Mesenchymal stem cell (in vitro differentiated cells and primary cell): ENCODE measurements at regions not wholly inside any gene's neighbourhood (a gene's known extent, or its start where the extent isn't known, plus 50 kb on each side); places are given as distances from the start of the nearest gene placed in this dataset.
"Not testable (repeated sequence)": the region's sequence is repeated elsewhere in the genome, so short reads cannot be mapped to it uniquely, and the experiment has no call there.

ENCODE experiments used
- DNase-seq: peaks from one replicate; pipeline ENCODE4 v3.0.0-alpha.2; 2013
- H2AFZ ChIP-seq: one replicate; pipeline ENCODE4 v1.6.1; 2013; ENCODE audit warnings: low read depth, mild to moderate bottlenecking, control low read depth, inconsistent platforms, low read length, moderate library complexity
- H2AK5ac ChIP-seq: 2 replicates; pipeline ENCODE4 v1.6.1; 2013; ENCODE audit warnings: low read length, moderate library complexity, mild to moderate bottlenecking, inconsistent platforms; ENCODE audit not compliant: severe bottlenecking
- H2BK120ac ChIP-seq: one replicate; pipeline ENCODE4 v1.6.1; 2013; ENCODE audit warnings: low read depth, mild to moderate bottlenecking, inconsistent platforms, low read length, moderate library complexity
- H2BK12ac ChIP-seq, 2 experiments: one replicate each; pipeline ENCODE4 v1.6.1; 2013; ENCODE audit warnings: inconsistent platforms in 2 of 2, low read length in 2 of 2, mild to moderate bottlenecking in 2 of 2, moderate library complexity in 2 of 2, control low read depth in 1 of 2
- H2BK15ac ChIP-seq: one replicate; pipeline ENCODE4 v1.6.1; 2013; ENCODE audit warnings: mild to moderate bottlenecking, low read depth, inconsistent platforms; ENCODE audit not compliant: poor library complexity, severe bottlenecking
- H2BK5ac ChIP-seq: 2 replicates; pipeline ENCODE4 v1.6.1; 2013; ENCODE audit warnings: low read depth, mild to moderate bottlenecking, low read length, control low read depth, inconsistent platforms; ENCODE audit not compliant: poor library complexity, severe bottlenecking
- H3K14ac ChIP-seq, 2 experiments: one replicate each; pipeline ENCODE4 v1.6.1; 2013; ENCODE audit warnings: inconsistent platforms in 2 of 2, low read length in 2 of 2, control low read depth in 1 of 2, mild to moderate bottlenecking in 1 of 2, moderate library complexity in 1 of 2
- H3K18ac ChIP-seq, 2 experiments: one replicate each; pipeline ENCODE4 v1.6.1; 2013; ENCODE audit warnings: inconsistent platforms in 2 of 2, low read length in 2 of 2, control low read depth in 1 of 2, low read depth in 1 of 2, mild to moderate bottlenecking in 1 of 2
- H3K23ac ChIP-seq, 2 experiments: one replicate each; pipeline ENCODE4 v1.6.1; 2013; ENCODE audit warnings: inconsistent platforms in 2 of 2, low read length in 2 of 2, mild to moderate bottlenecking in 2 of 2, moderate library complexity in 2 of 2, control low read depth in 1 of 2
- H3K27ac ChIP-seq: 2 replicates; pipeline ENCODE4 v1.5.1; 2013; ENCODE audit warnings: mild to moderate bottlenecking, moderate library complexity, low read length, control low read depth, inconsistent platforms; ENCODE audit not compliant: poor library complexity, severe bottlenecking
- H3K27me3 ChIP-seq, 2 experiments: 2 replicates each; pipeline versions ENCODE4 v1.6.1 to v1.7.0; 2013; ENCODE audit warnings: low read length in 2 of 2, mild to moderate bottlenecking in 2 of 2, moderate library complexity in 2 of 2, control low read depth in 1 of 2, inconsistent platforms in 1 of 2; ENCODE audit not compliant: control insufficient read depth in 1 of 2, insufficient read depth in 1 of 2
- H3K36me3 ChIP-seq, 2 experiments: 2 replicates each; pipeline versions ENCODE4 v1.6.1 to v1.7.0; 2013; ENCODE audit warnings: low read length in 2 of 2, control low read depth in 1 of 2, inconsistent platforms in 1 of 2, low read depth in 1 of 2, mild to moderate bottlenecking in 1 of 2; ENCODE audit not compliant: insufficient read depth in 2 of 2, control insufficient read depth in 1 of 2
- H3K4ac ChIP-seq, 2 experiments: one replicate each; pipeline ENCODE4 v1.6.1; 2013; ENCODE audit warnings: inconsistent platforms in 2 of 2, low read length in 2 of 2, mild to moderate bottlenecking in 2 of 2, moderate library complexity in 2 of 2, control low read depth in 1 of 2, low read depth in 1 of 2
- H3K4me1 ChIP-seq: 2 replicates; pipeline ENCODE4 v1.6.1; 2013; ENCODE audit warnings: low read depth, low read length, control low read depth; ENCODE audit not compliant: control insufficient read depth, insufficient read depth
- H3K4me2 ChIP-seq: 2 replicates; pipeline ENCODE4 v1.6.1; 2013; ENCODE audit warnings: low read length, mild to moderate bottlenecking, inconsistent platforms; ENCODE audit not compliant: poor library complexity, severe bottlenecking
- H3K4me3 ChIP-seq, 2 experiments: 2 replicates each; pipeline versions ENCODE4 v1.5.1 to v1.7.0; 2013; ENCODE audit warnings: low read length in 2 of 2, mild to moderate bottlenecking in 2 of 2, control low read depth in 1 of 2, low read depth in 1 of 2; ENCODE audit not compliant: insufficient read depth in 1 of 2
- H3K79me1 ChIP-seq: replicated peaks from 2 replicates; pipeline ENCODE4 v1.6.1; 2013; ENCODE audit warnings: mild to moderate bottlenecking, control low read depth, low read length, inconsistent platforms; ENCODE audit not compliant: poor library complexity, severe bottlenecking
- H3K9ac ChIP-seq: 2 replicates; pipeline ENCODE4 v1.7.0; 2013; ENCODE audit warnings: mild to moderate bottlenecking, low read length, moderate library complexity
- H3K9me3 ChIP-seq: 2 replicates; pipeline ENCODE4 v1.7.0; 2013; ENCODE audit warnings: mild to moderate bottlenecking, low read length; ENCODE audit not compliant: control insufficient read depth
- H4K8ac ChIP-seq: one replicate; pipeline ENCODE4 v1.6.1; 2013; ENCODE audit warnings: inconsistent platforms, mild to moderate bottlenecking, low read length, moderate library complexity
- H4K91ac ChIP-seq: one replicate; pipeline ENCODE4 v1.6.1; 2013; ENCODE audit warnings: mild to moderate bottlenecking, low read length, inconsistent platforms
- WGBS: methylation state at CpG from one replicate; pipeline ENCODE4 v1.1.7; 2013; ENCODE audit warnings: mixed read lengths; 5-methylcytosine and 5-hydroxymethylcytosine counted together

- H3K23ac ChIP-seq, H3K18ac ChIP-seq, H2BK12ac ChIP-seq, H3K4me1 ChIP-seq, H3K9me3 ChIP-seq, H2AK5ac ChIP-seq, H3K27me3 ChIP-seq, H2BK15ac ChIP-seq, H2BK120ac ChIP-seq, H3K27ac ChIP-seq, H2AFZ ChIP-seq, H3K36me3 ChIP-seq, H3K9ac ChIP-seq, H2BK5ac ChIP-seq, H3K14ac ChIP-seq, H3K79me1 ChIP-seq, H3K4me3 ChIP-seq, H3K4me2 ChIP-seq, H4K8ac ChIP-seq, H3K4ac ChIP-seq, DNase-seq, H4K91ac ChIP-seq: not testable (repeated sequence)
- 89% methylated on average over 2 of the region's 3 CpGs for WGBS
Measured at GRCh38 chr5:82506390-82506789, 228.2 kb upstream of the RPS23 start.

GRCh38 chr5:82499725-82500244 lies 221.6 kb upstream of the RPS23 start:
- WGBS, result 75% methylated on average over 1 of the region's 2 CpGs
- H3K79me1 ChIP-seq, result no peaks in the 10 kb centered on the region
- no peak for DNase-seq

GRCh38 chr5:82497242-82497641 lies 219.1 kb upstream of the RPS23 start:
- Histone ChIP-seq H2BK120ac (no peak overlapping the region), H3K4ac (no peak overlapping the region), H3K14ac (no peak overlapping the region), H3K4me1 (no peaks in the 10 kb centered on the region), H3K79me1 (no peaks in the 10 kb centered on the region), H2BK5ac (no peak overlapping the region), H4K8ac (no peak overlapping the region), H2AK5ac (no peak overlapping the region), H2BK15ac (no peak overlapping the region), H4K91ac (no peak overlapping the region), H3K9ac (no peak overlapping the region), H3K4me3 (no peak overlapping the region), H3K9me3 (peaks cover 18% of the 10 kb centered on the region), H2BK12ac (no peak overlapping the region), H2AFZ (no peak overlapping the region), H3K23ac (no peak overlapping the region), H3K4me2 (no peak overlapping the region), H3K27ac (no peak overlapping the region), H3K27me3 (peaks cover 0 to 7% of the 10 kb centered on the region in 2 experiments), H3K36me3 (no peaks in the 10 kb centered on the region), H3K18ac (no peak overlapping the region)
- no peak for DNase-seq

More at GRCh38 chr5:82499725-82500244, 221.6 kb upstream of the RPS23 start:
- Histone ChIP-seq H2AFZ (no peak overlapping the region), H2BK5ac (no peak overlapping the region), H3K27ac (no peak overlapping the region), H2BK120ac (no peak overlapping the region), H4K91ac (no peak overlapping the region), H2BK12ac (no peak overlapping the region), H3K18ac (no peak overlapping the region), H3K27me3 (peaks cover 0 to 3% of the 10 kb centered on the region in 2 experiments), H3K14ac (no peak overlapping the region), H3K4me2 (no peak overlapping the region), H3K4me3 (no peak overlapping the region), H3K36me3 (no peaks in the 10 kb centered on the region), H3K4ac (no peak overlapping the region), H2AK5ac (no peak overlapping the region), H3K23ac (no peak overlapping the region), H3K9ac (no peak overlapping the region), H4K8ac (no peak overlapping the region), H2BK15ac (no peak overlapping the region), H3K9me3 (peaks cover 18% of the 10 kb centered on the region), H3K4me1 (no peaks in the 10 kb centered on the region)

- H2BK5ac ChIP-seq, result no peak overlapping the region
- no peak overlapping the region for H2AFZ ChIP-seq
- no peaks in the 10 kb centered on the region for H3K36me3 ChIP-seq
- no peak overlapping the region for H3K14ac ChIP-seq
- peaks cover 18% of the 10 kb centered on the region for H3K9me3 ChIP-seq
- H2BK120ac ChIP-seq, result no peak overlapping the region
- no peaks in the 10 kb centered on the region for H3K79me1 ChIP-seq
- no peak overlapping the region for H3K18ac ChIP-seq
- no peak overlapping the region for H3K27ac ChIP-seq
- H4K91ac ChIP-seq, result no peak overlapping the region
- DNase-seq, result peak; percentile 3
- H3K4me2 ChIP-seq, result no peak overlapping the region
- no peak overlapping the region for H3K4me3 ChIP-seq
- no peak overlapping the region for H2AK5ac ChIP-seq
- H3K4me1 ChIP-seq, result no peaks in the 10 kb centered on the region
- H3K4ac ChIP-seq, result no peak overlapping the region
- H3K27me3 ChIP-seq, result peaks cover 0 to 7% of the 10 kb centered on the region in 2 experiments
- H4K8ac ChIP-seq, result no peak overlapping the region
- no peak overlapping the region for H2BK12ac ChIP-seq
- no peak overlapping the region for H2BK15ac ChIP-seq
- H3K9ac ChIP-seq, result no peak overlapping the region
- H3K23ac ChIP-seq, result no peak overlapping the region
Measured at GRCh38 chr5:82494942-82495341, 216.8 kb upstream of the RPS23 start.
